NCI-H526 (cell line): ENCODE measurements at regions not wholly inside any gene's neighbourhood (a gene's known extent, or its start where the extent isn't known, plus 50 kb on each side); places are given as distances from the start of the nearest gene placed in this dataset.

Source experiments
- DNase-seq, 2 experiments: peaks; one replicate each; lab custom pipeline; 2025; lab: John Stamatoyannopoulos, UW

GRCh38 chr11:109749476-109749875 is 327.5 kb downstream of the C11orf87 start:
- DNase-seq = no peak

GRCh38 chr11:109750964-109751363 is 329.0 kb downstream of the C11orf87 start:
- no peak for DNase-seq

GRCh38 chr11:109752212-109752825 is 330.3 kb downstream of the C11orf87 start:
- no peak for DNase-seq

GRCh38 chr11:109756521-109756920 is 334.5 kb downstream of the C11orf87 start:
- no peak for DNase-seq

- no peak for DNase-seq
Observed at GRCh38 chr11:109756951-109757350, 335.0 kb downstream of the C11orf87 start.

- DNase-seq = no peak
Observed at GRCh38 chr11:109762546-109762945, 330.6 kb upstream of the ZC3H12C start.

GRCh38 chr11:109765709-109766311 is 327.4 kb upstream of the ZC3H12C start:
- DNase-seq = no peak

- no peak for DNase-seq
Observed at GRCh38 chr11:109769858-109770257, 323.3 kb upstream of the ZC3H12C start.

- DNase-seq = no peak
Observed at GRCh38 chr11:109770323-109770722, 322.9 kb upstream of the ZC3H12C start.

- peak; percentile 51 to 68 for DNase-seq
Observed at GRCh38 chr11:109772892-109773291, 320.3 kb upstream of the ZC3H12C start.

GRCh38 chr11:109775686-109776085 is 317.5 kb upstream of the ZC3H12C start:
- DNase-seq = no peak

GRCh38 chr11:109783014-109783413 is 310.2 kb upstream of the ZC3H12C start:
- no peak for DNase-seq

GRCh38 chr11:109783840-109784239 is 309.4 kb upstream of the ZC3H12C start:
- DNase-seq = no peak

- DNase-seq = no peak
Observed at GRCh38 chr11:109784536-109784935, 308.7 kb upstream of the ZC3H12C start.

GRCh38 chr11:109785198-109785597 is 308.0 kb upstream of the ZC3H12C start:
- no peak for DNase-seq

- no peak for DNase-seq
Observed at GRCh38 chr11:109785714-109786113, 307.5 kb upstream of the ZC3H12C start.

- no peak for DNase-seq
Observed at GRCh38 chr11:109788948-109789490, 304.2 kb upstream of the ZC3H12C start.

- DNase-seq = no peak
Observed at GRCh38 chr11:109789901-109790300, 303.3 kb upstream of the ZC3H12C start.

GRCh38 chr11:109791337-109791736 is 301.9 kb upstream of the ZC3H12C start:
- DNase-seq = no peak

GRCh38 chr11:109794501-109794900 is 298.7 kb upstream of the ZC3H12C start:
- no peak for DNase-seq

GRCh38 chr11:109795234-109795633 is 298.0 kb upstream of the ZC3H12C start:
- DNase-seq = no peak

GRCh38 chr11:109796253-109796652 is 296.9 kb upstream of the ZC3H12C start:
- DNase-seq = no peak

GRCh38 chr11:109798521-109798920 is 294.7 kb upstream of the ZC3H12C start:
- no peak for DNase-seq

GRCh38 chr11:109799604-109800003 is 293.6 kb upstream of the ZC3H12C start:
- no peak for DNase-seq
